ENCODE measurements at regions not wholly inside any gene's neighbourhood (a gene's known extent, or its start where the extent isn't known, plus 50 kb on each side); places are given as distances from the start of the nearest gene placed in this dataset.

GRCh38 chr3:132904-133303 lies 63.7 kb upstream of the CHL1 start:
- DNase-seq: no peak

GRCh38 chr3:140748-141330 lies 55.7 kb upstream of the CHL1 start:
- no peak for DNase-seq

Data from fibroblast of skin of back (primary cell).